Stomach (tissue), 4 donors: ENCODE measurements at regions not wholly inside any gene's neighbourhood (a gene's known extent, or its start where the extent isn't known, plus 50 kb on each side); places are given as distances from the start of the nearest gene placed in this dataset.

Experiments
- EP300 ChIP-seq: sonication (generic); formaldehyde crosslinking; IDR thresholded peaks from one replicate; pipeline ENCODE4 v1.6.1; 2017; ENCODE audit warnings: antibody characterized with exemption
- POLR2A ChIP-seq, 4 donors: fragments of 450-650 bp; IDR thresholded peaks; one replicate each; pipeline ENCODE4 v1.6.1; 2016; ENCODE audit warnings: antibody characterized with exemption in 4 of 4, control low read depth in 2 of 4, mild to moderate bottlenecking in 1 of 4, moderate library complexity in 1 of 4
- POLR2AphosphoS5 ChIP-seq, 3 donors: sonication (generic); formaldehyde crosslinking; IDR thresholded peaks; one replicate each; pipeline ENCODE4 v1.6.1; 2016; ENCODE audit warnings: antibody characterized with exemption in 3 of 3
- TF ChIP-seq, protein P1 (sequence below), 7 experiments: fragments of 450-650 bp in 4 of 7; fragments of 200-600 bp in 3 of 7; sonication (generic) in 3 of 7; IDR thresholded peaks; one replicate each; pipeline ENCODE4 v1.5.1; 2016 to 2019; ENCODE audit warnings: antibody characterized with exemption in 7 of 7, control low read depth in 2 of 7, mild to moderate bottlenecking in 1 of 7

DNA sequence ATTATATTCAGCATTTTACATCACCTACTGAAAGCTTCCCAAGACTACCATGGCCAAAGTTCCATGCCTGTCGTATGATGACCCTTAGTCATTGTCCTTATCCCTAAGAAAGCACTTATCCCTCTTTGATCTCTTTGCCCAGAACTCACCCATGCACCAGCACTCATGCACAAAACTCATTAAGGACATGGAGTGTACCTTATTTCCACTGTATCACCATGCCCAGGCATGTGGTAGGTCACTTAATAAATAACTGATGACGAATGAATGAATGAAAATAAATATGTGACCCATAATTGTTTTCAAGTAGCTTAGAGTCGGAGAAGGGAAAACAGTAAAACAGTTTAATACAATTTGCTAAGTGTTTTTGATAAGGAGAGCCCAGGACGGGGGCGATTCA lies 220.1 kb downstream of the IKZF2 start:
- TF ChIP-seq, protein P1, sequence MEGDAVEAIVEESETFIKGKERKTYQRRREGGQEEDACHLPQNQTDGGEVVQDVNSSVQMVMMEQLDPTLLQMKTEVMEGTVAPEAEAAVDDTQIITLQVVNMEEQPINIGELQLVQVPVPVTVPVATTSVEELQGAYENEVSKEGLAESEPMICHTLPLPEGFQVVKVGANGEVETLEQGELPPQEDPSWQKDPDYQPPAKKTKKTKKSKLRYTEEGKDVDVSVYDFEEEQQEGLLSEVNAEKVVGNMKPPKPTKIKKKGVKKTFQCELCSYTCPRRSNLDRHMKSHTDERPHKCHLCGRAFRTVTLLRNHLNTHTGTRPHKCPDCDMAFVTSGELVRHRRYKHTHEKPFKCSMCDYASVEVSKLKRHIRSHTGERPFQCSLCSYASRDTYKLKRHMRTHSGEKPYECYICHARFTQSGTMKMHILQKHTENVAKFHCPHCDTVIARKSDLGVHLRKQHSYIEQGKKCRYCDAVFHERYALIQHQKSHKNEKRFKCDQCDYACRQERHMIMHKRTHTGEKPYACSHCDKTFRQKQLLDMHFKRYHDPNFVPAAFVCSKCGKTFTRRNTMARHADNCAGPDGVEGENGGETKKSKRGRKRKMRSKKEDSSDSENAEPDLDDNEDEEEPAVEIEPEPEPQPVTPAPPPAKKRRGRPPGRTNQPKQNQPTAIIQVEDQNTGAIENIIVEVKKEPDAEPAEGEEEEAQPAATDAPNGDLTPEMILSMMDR (IDR thresholded peaks at IDR 0.05), result no peak
- no peak for TF ChIP-seq POLR2A (IDR thresholded peaks at IDR 0.05)
- TF ChIP-seq POLR2AphosphoS5 (IDR thresholded peaks at IDR 0.05), result no peak
- TF ChIP-seq EP300, result no peak
